RWPE2 (cell line): ENCODE measurements at regions not wholly inside any gene's neighbourhood (a gene's known extent, or its start where the extent isn't known, plus 50 kb on each side); places are given as distances from the start of the nearest gene placed in this dataset.

Experiments
- ATAC-seq: fragments of 200-7000 bp; cut with Tn5 transposase; 3 replicates; pipeline ENCODE4 v1.9.1; 2021; ENCODE audit warnings: low read depth
- DNase-seq: peaks from one replicate; pipeline ENCODE4 v3.0.0-alpha.2; 2020; ENCODE audit warnings: low spot score
- H3K27ac ChIP-seq: fragments of 450-650 bp; 2 replicates; pipeline ENCODE4 v1.5.1; 2017; ENCODE audit warnings: mild to moderate bottlenecking; ENCODE audit not compliant: poor library complexity, severe bottlenecking
- H3K27me3 ChIP-seq: fragments of 250-450 bp; sonication (Bioruptor Pico); 2 replicates; pipeline ENCODE4 v1.5.1; 2021; ENCODE audit warnings: mild to moderate bottlenecking, moderate library complexity; ENCODE audit not compliant: insufficient read depth, poor library complexity, severe bottlenecking
- H3K36me3 ChIP-seq: fragments of 250-450 bp; sonication (Bioruptor Pico); 2 replicates; pipeline ENCODE4 v1.5.1; 2020; ENCODE audit warnings: low read depth, mild to moderate bottlenecking, moderate library complexity
- H3K4me1 ChIP-seq: fragments of 250-450 bp; sonication (Bioruptor Pico); 2 replicates; pipeline ENCODE4 v1.5.1; 2021; ENCODE audit warnings: mild to moderate bottlenecking, moderate library complexity; ENCODE audit not compliant: insufficient read depth, poor library complexity, severe bottlenecking
- H3K4me3 ChIP-seq: fragments of 250-450 bp; sonication (Bioruptor Pico); 2 replicates; pipeline ENCODE4 v1.5.1; 2021; ENCODE audit warnings: mild to moderate bottlenecking, moderate library complexity; ENCODE audit not compliant: severe bottlenecking
- H3K9me3 ChIP-seq: fragments of 250-450 bp; sonication (Bioruptor Pico); 2 replicates; pipeline ENCODE4 v1.5.1; 2021; ENCODE audit warnings: mild to moderate bottlenecking, moderate library complexity; ENCODE audit not compliant: severe bottlenecking
- CTCF ChIP-seq: fragments of 450-650 bp; IDR thresholded peaks from one replicate; pipeline ENCODE4 v1.5.1; 2017; ENCODE audit warnings: mild to moderate bottlenecking, moderate library complexity; ENCODE audit not compliant: poor library complexity, severe bottlenecking

DNA sequence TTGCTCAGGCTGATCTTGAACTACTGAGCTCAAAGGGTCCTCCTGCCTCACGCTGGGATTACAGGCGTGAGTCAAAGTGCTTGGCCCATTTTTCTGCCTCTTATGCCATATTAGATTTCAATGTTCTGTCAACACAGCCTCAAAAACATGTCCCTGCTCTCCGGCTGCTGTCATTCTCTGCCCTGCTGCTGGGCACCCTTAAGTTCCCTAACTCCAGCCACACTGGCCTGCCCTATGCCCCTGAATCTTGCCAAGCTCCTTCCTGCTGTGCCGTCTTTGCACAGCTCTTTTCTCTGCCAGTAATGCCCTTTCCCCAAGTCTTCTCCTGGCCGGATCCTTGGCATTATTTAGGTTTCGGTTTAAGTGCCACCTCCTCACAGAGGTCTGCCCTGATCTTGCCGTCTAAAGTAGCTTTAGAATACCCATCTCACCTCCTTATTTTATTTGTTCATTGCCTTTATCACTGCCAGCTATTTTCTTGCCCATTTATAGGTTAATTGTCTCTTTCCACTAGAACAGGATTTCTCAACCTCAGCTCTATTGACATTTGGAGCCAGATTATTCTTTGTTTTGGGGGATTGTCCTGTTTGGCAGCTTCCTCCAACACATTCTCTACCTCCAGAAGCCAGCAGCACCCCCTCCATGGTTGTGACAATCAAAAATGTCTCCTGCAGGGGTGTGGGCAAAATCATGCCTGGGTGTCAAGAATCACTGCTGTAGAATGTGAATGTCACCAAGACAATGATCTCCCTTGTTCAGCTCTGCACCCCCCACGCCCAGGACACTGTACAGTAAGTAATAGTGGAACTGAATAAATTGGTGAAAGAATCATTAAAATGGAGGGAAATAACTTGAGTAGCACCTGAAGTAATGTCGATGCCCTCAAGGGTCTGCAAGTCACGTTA is 168.2 kb downstream of the CYLD start:
- TF ChIP-seq CTCF = no peak
- Histone ChIP-seq H3K9me3 (no peaks in the 10 kb centered on the region), H3K4me1 (no peaks in the 10 kb centered on the region), H3K27ac (no peak overlapping the region), H3K27me3 (no peaks in the 10 kb centered on the region), H3K36me3 (no peaks in the 10 kb centered on the region), H3K4me3 (no peak overlapping the region)
- ATAC-seq (no peak), DNase-seq (no peak)

- Histone ChIP-seq H3K4me3 (no peak overlapping the region), H3K4me1 (no peaks in the 10 kb centered on the region), H3K9me3 (no peaks in the 10 kb centered on the region), H3K36me3 (no peaks in the 10 kb centered on the region), H3K27ac (no peak overlapping the region), H3K27me3 (no peaks in the 10 kb centered on the region)
- no peak for DNase-seq
- TF ChIP-seq CTCF = no peak
- ATAC-seq = no peak
These were observed 166.6 kb downstream of the CYLD start for GRCh38 chr16:50908468-50908867.

- H3K27ac ChIP-seq = no peak overlapping the region
- H3K4me1 ChIP-seq = no peaks in the 10 kb centered on the region
- DNase-seq (no peak), ATAC-seq (no peak)
- H3K4me3 ChIP-seq = no peak overlapping the region
- no peaks in the 10 kb centered on the region for H3K36me3 ChIP-seq
- no peaks in the 10 kb centered on the region for H3K27me3 ChIP-seq
- H3K9me3 ChIP-seq = no peaks in the 10 kb centered on the region
- TF ChIP-seq CTCF = no peak
These were observed 164.6 kb downstream of the CYLD start for GRCh38 chr16:50906454-50906853.

GRCh38 chr16:50902457-50902856 is 160.6 kb downstream of the CYLD start:
- Histone ChIP-seq H3K36me3 (no peaks in the 10 kb centered on the region), H3K9me3 (no peaks in the 10 kb centered on the region), H3K4me3 (no peak overlapping the region), H3K4me1 (no peaks in the 10 kb centered on the region), H3K27me3 (no peaks in the 10 kb centered on the region), H3K27ac (no peak overlapping the region)
- ATAC-seq (0 out of 3 replicates have a peak, but pooled peaks have one; percentile 23), DNase-seq (no peak)
- TF ChIP-seq CTCF = no peak

DNA sequence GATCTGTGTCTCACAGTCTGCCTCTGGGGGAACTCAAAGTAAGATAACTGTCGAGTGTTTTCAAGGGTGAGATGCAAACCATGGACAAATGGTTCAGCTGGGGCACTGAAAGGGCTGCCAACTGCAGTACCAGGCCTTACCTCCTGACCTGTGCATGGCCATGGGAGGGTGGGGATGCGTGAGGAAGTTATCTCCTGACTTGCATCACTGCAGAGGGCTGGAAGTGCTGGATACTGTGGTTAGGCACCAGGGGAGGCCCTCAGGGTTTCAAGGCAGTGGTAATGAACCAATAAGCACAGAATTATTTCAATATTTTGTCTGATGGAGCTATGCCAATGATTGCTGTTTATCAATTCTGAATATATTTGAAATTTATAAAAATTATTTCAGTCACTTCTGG is 159.2 kb downstream of the CYLD start:
- Histone ChIP-seq H3K27ac (no peak overlapping the region), H3K9me3 (no peaks in the 10 kb centered on the region), H3K36me3 (no peaks in the 10 kb centered on the region), H3K4me3 (no peak overlapping the region), H3K4me1 (no peaks in the 10 kb centered on the region), H3K27me3 (no peaks in the 10 kb centered on the region)
- no peak for TF ChIP-seq CTCF
- ATAC-seq (no peak), DNase-seq (no peak)
